Keratinocyte (primary cell): ENCODE measurements at regions not wholly inside any gene's neighbourhood (a gene's known extent, or its start where the extent isn't known, plus 50 kb on each side); places are given as distances from the start of the nearest gene placed in this dataset.
"Not testable (repeated sequence)": the region's sequence is repeated elsewhere in the genome, so short reads cannot be mapped to it uniquely, and the experiment has no call there.

Experiments used
- DNase-seq: peaks from one replicate; pipeline ENCODE4 v3.0.0-alpha.2; 2011; ENCODE audit warnings: low read depth, missing footprints, low spot score
- FAIRE-seq: peaks from 2 replicates; lab custom pipeline; 2011; peaks lifted over from hg19 to GRCh38; lab: Jason Lieb, UNC
- H2AFZ ChIP-seq: 2 replicates; pipeline ENCODE4 v1.6.0; 2012; ENCODE audit warnings: low read length, control low read depth, inconsistent platforms; ENCODE audit not compliant: control insufficient read depth
- H3K27ac ChIP-seq: 2 replicates; pipeline ENCODE4 v1.5.1; 2011; ENCODE audit warnings: low read length; ENCODE audit not compliant: control insufficient read depth, insufficient read depth
- H3K27me3 ChIP-seq: 3 replicates; pipeline ENCODE4 v1.6.0; 2011; ENCODE audit warnings: low read length; ENCODE audit not compliant: control insufficient read depth, insufficient read depth; ENCODE audit errors: extremely low read depth
- H3K36me3 ChIP-seq, 2 experiments: 2 replicates in 1 of 2; 3 replicates in 1 of 2; pipeline ENCODE4 v1.5.1; 2011; ENCODE audit warnings: low read length in 2 of 2, mild to moderate bottlenecking in 1 of 2; ENCODE audit not compliant: control insufficient read depth in 2 of 2, insufficient read depth in 2 of 2; ENCODE audit errors: extremely low read depth in 1 of 2
- H3K4me1 ChIP-seq: 3 replicates; pipeline ENCODE4 v1.5.1; 2011; ENCODE audit warnings: low read length; ENCODE audit not compliant: control insufficient read depth, insufficient read depth; ENCODE audit errors: extremely low read depth
- H3K4me2 ChIP-seq: 3 replicates; pipeline ENCODE4 v1.6.0; 2011; ENCODE audit warnings: low read depth, low read length; ENCODE audit not compliant: control insufficient read depth, insufficient read depth; ENCODE audit errors: extremely low read depth
- H3K4me3 ChIP-seq, 3 experiments: fragments of 200-600 bp in 1 of 3; sonication (generic) in 1 of 3; 2 replicates in 2 of 3; 3 replicates in 1 of 3; pipeline ENCODE4 v1.5.1; 2011 to 2016; ENCODE audit warnings: low read length in 3 of 3, mild to moderate bottlenecking in 3 of 3, control low read depth in 2 of 3, inconsistent platforms in 1 of 3, low read depth in 1 of 3, mixed read lengths in 1 of 3, mixed run types in 1 of 3, moderate library complexity in 1 of 3; ENCODE audit not compliant: control insufficient read depth in 2 of 3, insufficient read depth in 2 of 3; ENCODE audit errors: extremely low read depth in 1 of 3
- H3K79me2 ChIP-seq: 2 replicates; pipeline ENCODE4 v1.6.0; 2012; ENCODE audit warnings: low read length; ENCODE audit not compliant: control insufficient read depth, insufficient read depth
- H3K9ac ChIP-seq: 3 replicates; pipeline ENCODE4 v1.6.0; 2011; ENCODE audit warnings: low read length; ENCODE audit not compliant: control insufficient read depth, insufficient read depth; ENCODE audit errors: extremely low read depth
- H3K9me1 ChIP-seq: 3 replicates; pipeline ENCODE4 v1.6.0; 2011; ENCODE audit warnings: low read length; ENCODE audit not compliant: control insufficient read depth, insufficient read depth; ENCODE audit errors: extremely low read depth
- H3K9me3 ChIP-seq: 2 replicates; pipeline ENCODE4 v1.5.1; 2012; ENCODE audit warnings: low read depth, low read length; ENCODE audit not compliant: control insufficient read depth
- H4K20me1 ChIP-seq: 3 replicates; pipeline ENCODE4 v1.6.0; 2011; ENCODE audit warnings: low read length; ENCODE audit not compliant: control insufficient read depth, insufficient read depth; ENCODE audit errors: extremely low read depth
- EZH2 ChIP-seq: IDR thresholded peaks from one replicate; pipeline ENCODE4 v1.6.1; 2012; ENCODE audit warnings: inconsistent platforms, mild to moderate bottlenecking, low read length, moderate library complexity
- dilution Hi-C: fragments of 300-500 bp; cut with MboI; formaldehyde crosslinking; loops from one replicate; pipeline ENCODE4 v1.7.0; 2020; ENCODE audit warnings: low sequenced_read_pairs; ENCODE audit not compliant: extremely low pct_ligation_motif_present
- TF ChIP-seq, protein P1 (sequence below), 3 experiments: IDR thresholded peaks in 1 of 3; conservative IDR thresholded peaks in 1 of 3; optimal IDR thresholded peaks in 1 of 3; 2 replicates in 2 of 3; 3 replicates in 1 of 3; pipeline versions ENCODE3 to v1.5.1; 2011; ENCODE audit warnings: low read length in 3 of 3, mild to moderate bottlenecking in 3 of 3, moderate library complexity in 2 of 3, control low read depth in 1 of 3, inconsistent platforms in 1 of 3; ENCODE audit not compliant: insufficient read depth in 2 of 3; ENCODE audit errors: extremely low read depth in 1 of 3

DNA sequence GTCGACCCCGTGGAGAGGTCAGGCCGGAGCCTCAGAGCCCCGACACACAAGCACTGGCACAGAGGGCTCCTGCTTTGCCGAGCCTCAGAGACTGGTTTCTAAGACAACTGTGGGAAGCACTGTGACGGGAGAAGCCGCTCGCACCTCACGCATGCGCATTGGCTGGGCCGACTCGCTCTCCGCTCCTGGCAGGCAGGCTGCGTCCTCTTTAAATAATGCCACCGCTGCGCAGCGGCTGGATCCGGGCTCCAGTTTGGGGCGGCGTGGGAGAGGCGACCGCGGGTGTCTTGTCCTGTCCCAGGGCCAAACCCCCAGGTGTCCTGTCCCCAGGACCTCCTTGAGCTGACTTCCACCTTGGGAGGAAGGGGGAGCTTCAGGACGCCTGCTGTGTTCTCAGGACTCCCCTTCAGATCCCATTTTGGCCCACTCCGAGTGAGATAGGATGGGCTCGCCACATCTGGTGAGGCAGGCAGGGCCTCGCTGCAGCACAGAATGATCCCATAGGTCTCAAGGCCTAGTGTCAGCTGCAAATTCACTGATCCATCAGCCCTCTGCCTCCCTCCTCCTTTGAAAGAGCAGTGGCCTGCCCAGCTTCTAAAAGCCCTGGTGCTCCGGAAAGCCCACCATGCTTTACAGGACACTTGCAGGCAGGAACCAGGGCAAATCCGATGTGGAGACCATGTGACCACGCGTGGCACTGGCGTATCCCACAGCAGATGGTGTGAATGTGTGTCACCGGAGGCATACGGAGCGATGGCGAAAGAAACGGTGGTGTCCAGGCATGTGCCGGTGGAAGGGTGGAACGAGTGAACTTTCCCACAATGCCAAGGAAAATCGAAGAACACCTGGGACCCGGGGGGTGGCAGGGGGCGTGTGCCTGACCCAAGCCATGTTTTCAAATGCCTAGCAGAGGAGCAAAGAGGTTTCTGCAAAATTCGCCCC is 169.3 kb upstream of the ZNF337 start:
- Histone ChIP-seq H3K79me2 (no peaks in the 10 kb centered on the region), H3K9ac (no peak overlapping the region), H3K27ac (no peak overlapping the region), H3K27me3 (peaks cover 4% of the 10 kb centered on the region), H3K9me1 (no peaks in the 10 kb centered on the region), H3K4me2 (peak overlapping the region; percentile 61), H3K9me3 (no peaks in the 10 kb centered on the region), H3K4me1 (peaks cover 22% of the 10 kb centered on the region), H4K20me1 (no peaks in the 10 kb centered on the region), H3K36me3 (no peaks in the 10 kb centered on the region), H2AFZ (peak overlapping the region; percentile 86), H3K4me3 (peak overlapping the region; percentile 15 to 23 (median 18))
- no peak for TF ChIP-seq EZH2
- no peak for DNase-seq
- FAIRE-seq, result no peak
- dilution Hi-C loops, result no loop called here

DNA sequence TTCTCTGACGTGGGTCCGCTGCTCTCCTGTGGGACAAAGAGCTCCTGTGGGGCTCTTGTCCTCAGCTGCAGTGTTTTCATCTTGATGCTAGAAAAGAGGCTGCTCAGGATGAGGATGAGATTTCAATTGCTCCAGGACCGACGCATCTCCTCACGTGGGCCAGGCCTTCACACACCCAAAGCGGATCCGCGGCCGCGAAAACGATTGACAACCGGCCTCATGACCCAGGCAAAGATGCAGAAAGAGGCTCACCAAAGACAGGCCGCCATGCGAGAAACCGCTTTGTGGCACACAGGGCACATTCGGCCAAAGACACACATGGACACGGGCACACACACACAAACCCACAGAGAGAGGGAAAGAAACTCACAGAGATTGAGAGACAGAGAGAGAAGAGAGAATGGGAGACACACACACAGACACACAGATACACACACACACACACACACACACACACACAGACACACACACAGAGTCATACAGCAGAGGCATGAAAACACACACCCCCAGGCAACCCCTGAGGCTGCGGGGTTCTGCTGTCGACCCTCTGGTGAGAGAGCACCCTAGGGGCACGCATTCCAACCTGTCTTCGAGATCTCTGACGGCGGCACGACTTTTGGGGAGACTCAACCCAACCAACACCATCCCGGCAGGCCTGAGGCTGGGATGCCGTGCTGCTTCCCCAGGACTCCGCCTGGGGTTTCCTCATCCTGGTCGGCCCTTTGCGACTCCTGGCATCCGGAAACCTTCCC is 168.5 kb upstream of the ZNF337 start:
- peak overlapping the region; percentile 15 to 23 (median 18) for H3K4me3 ChIP-seq
- H4K20me1 ChIP-seq, FAIRE-seq, dilution Hi-C loops, DNase-seq, H3K9me1 ChIP-seq, H3K36me3 ChIP-seq, H3K27ac ChIP-seq, H3K9me3 ChIP-seq, H3K79me2 ChIP-seq, H3K9ac ChIP-seq: not testable (repeated sequence)
- H3K4me2 ChIP-seq, result peak overlapping the region; percentile 61
- peak overlapping the region; percentile 86 for H2AFZ ChIP-seq
- peaks cover 25% of the 10 kb centered on the region for H3K4me1 ChIP-seq
- H3K27me3 ChIP-seq, result peaks cover 12% of the 10 kb centered on the region

DNA sequence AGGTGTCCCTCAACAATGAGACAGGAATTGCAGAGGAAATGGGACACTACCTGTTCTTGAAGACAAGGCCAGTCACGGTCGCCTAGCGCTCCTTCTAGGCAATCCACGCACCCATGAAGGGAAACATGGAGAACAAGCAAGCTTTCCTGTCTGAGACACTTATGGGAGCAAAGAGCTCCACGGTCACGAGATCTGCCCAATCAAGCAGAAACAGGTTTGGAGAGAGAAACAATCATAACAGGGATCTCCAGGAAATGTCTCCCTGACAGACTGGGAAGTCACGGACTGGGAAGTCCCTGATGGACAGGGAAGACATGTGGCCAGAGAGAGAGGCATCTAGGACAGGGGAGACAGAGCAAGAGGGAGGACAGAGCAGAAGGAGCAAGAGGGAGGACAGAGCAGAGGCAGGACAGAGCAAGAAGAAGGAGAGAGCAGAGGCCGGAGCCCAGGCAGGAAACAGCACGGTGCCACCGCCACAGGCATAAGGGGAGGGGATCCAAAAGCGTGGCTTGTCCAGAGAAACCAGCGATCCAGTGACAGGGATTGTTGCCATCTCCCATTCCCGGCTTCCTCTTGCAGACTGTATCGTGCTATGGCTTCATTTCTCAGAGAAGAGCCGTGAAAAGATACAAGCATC is 167.8 kb upstream of the ZNF337 start:
- H3K4me2 ChIP-seq, result no peak overlapping the region
- H3K4me3 ChIP-seq, result no peak overlapping the region
- H3K36me3 ChIP-seq, result no peaks in the 10 kb centered on the region
- H2AFZ ChIP-seq, result no peak overlapping the region
- H3K27me3 ChIP-seq, result peaks cover 18% of the 10 kb centered on the region
- no peaks in the 10 kb centered on the region for H3K9me1 ChIP-seq
- H4K20me1 ChIP-seq, result no peaks in the 10 kb centered on the region
- FAIRE-seq (no peak), DNase-seq (no peak)
- H3K4me1 ChIP-seq, result peaks cover 31% of the 10 kb centered on the region
- H3K27ac ChIP-seq, result no peak overlapping the region
- TF ChIP-seq, protein P1, sequence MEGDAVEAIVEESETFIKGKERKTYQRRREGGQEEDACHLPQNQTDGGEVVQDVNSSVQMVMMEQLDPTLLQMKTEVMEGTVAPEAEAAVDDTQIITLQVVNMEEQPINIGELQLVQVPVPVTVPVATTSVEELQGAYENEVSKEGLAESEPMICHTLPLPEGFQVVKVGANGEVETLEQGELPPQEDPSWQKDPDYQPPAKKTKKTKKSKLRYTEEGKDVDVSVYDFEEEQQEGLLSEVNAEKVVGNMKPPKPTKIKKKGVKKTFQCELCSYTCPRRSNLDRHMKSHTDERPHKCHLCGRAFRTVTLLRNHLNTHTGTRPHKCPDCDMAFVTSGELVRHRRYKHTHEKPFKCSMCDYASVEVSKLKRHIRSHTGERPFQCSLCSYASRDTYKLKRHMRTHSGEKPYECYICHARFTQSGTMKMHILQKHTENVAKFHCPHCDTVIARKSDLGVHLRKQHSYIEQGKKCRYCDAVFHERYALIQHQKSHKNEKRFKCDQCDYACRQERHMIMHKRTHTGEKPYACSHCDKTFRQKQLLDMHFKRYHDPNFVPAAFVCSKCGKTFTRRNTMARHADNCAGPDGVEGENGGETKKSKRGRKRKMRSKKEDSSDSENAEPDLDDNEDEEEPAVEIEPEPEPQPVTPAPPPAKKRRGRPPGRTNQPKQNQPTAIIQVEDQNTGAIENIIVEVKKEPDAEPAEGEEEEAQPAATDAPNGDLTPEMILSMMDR (optimal IDR thresholded peaks at IDR 0.05 in 1 of 3, IDR thresholded peaks at IDR 0.05 in 1 of 3, conservative IDR thresholded peaks at IDR 0.05 in 1 of 3; ENCODE audit: extremely low read depth in 1 of 3, insufficient read depth in 2 of 3, low read length in 3 of 3), result no peak
- no peak for TF ChIP-seq EZH2
- H3K9me3 ChIP-seq, result no peaks in the 10 kb centered on the region
- no peaks in the 10 kb centered on the region for H3K79me2 ChIP-seq
- dilution Hi-C loops, result no loop called here
- H3K9ac ChIP-seq, result no peak overlapping the region
